HUES6 (cell line): ENCODE measurements at regions not wholly inside any gene's neighbourhood (a gene's known extent, or its start where the extent isn't known, plus 50 kb on each side); places are given as distances from the start of the nearest gene placed in this dataset.
"Not testable (repeated sequence)": the region's sequence is repeated elsewhere in the genome, so short reads cannot be mapped to it uniquely, and the experiment has no call there.

ENCODE experiments used
- H3K27ac ChIP-seq: 2 replicates; pipeline ENCODE4 v1.7.0; 2013; ENCODE audit warnings: low read depth, mild to moderate bottlenecking, low read length, inconsistent platforms
- H3K27me3 ChIP-seq: 2 replicates; pipeline ENCODE4 v1.6.1; 2013; ENCODE audit warnings: low read length; ENCODE audit not compliant: control insufficient read depth, insufficient read depth
- H3K36me3 ChIP-seq: 2 replicates; pipeline ENCODE4 v1.6.1; 2013; ENCODE audit warnings: low read length; ENCODE audit not compliant: control insufficient read depth, insufficient read depth
- H3K4me1 ChIP-seq: 2 replicates; pipeline ENCODE4 v1.6.1; 2013; ENCODE audit warnings: low read length; ENCODE audit not compliant: control insufficient read depth, insufficient read depth
- H3K4me3 ChIP-seq: 2 replicates; pipeline ENCODE4 v1.5.1; 2013; ENCODE audit warnings: low read depth, low read length
- H3K9ac ChIP-seq: one replicate; pipeline ENCODE4 v1.6.1; 2013; ENCODE audit warnings: mild to moderate bottlenecking, low read length
- H3K9me3 ChIP-seq: 2 replicates; pipeline ENCODE4 v1.6.1; 2013; ENCODE audit warnings: low read depth, low read length; ENCODE audit not compliant: control insufficient read depth, insufficient read depth

GRCh38 chr10:55631071-55631654 is 729.9 kb downstream of the ZWINT start:
- H3K27ac ChIP-seq = no peak overlapping the region
- peaks cover 8% of the 10 kb centered on the region for H3K4me1 ChIP-seq
- H3K4me3 ChIP-seq = peak overlapping the region; percentile 87
- H3K36me3 ChIP-seq = no peaks in the 10 kb centered on the region
- H3K9me3 ChIP-seq = no peaks in the 10 kb centered on the region
- peak overlapping the region; percentile 48 for H3K9ac ChIP-seq
- H3K27me3 ChIP-seq = no peaks in the 10 kb centered on the region; the same call in 1 of the 2 replicates

- Histone ChIP-seq H3K36me3 (no peaks in the 10 kb centered on the region), H3K9ac (peak overlapping the region; percentile 48), H3K27me3 (peaks cover 4% of the 10 kb centered on the region; the same call in 1 of the 2 replicates), H3K9me3 (no peaks in the 10 kb centered on the region), H3K4me3 (peak overlapping the region; percentile 87), H3K4me1 (peaks cover 8% of the 10 kb centered on the region), H3K27ac (no peak overlapping the region)
These were observed 730.5 kb downstream of the ZWINT start for GRCh38 chr10:55630491-55631056.

GRCh38 chr10:55629793-55630490 is 731.1 kb downstream of the ZWINT start:
- Histone ChIP-seq H3K27ac (no peak overlapping the region), H3K4me3 (peak overlapping the region; percentile 87), H3K27me3 (peaks cover 7% of the 10 kb centered on the region; the same call in 1 of the 2 replicates), H3K9me3 (no peaks in the 10 kb centered on the region), H3K9ac (no peak overlapping the region), H3K36me3 (no peaks in the 10 kb centered on the region), H3K4me1 (peaks cover 8% of the 10 kb centered on the region)

GRCh38 chr10:55628260-55628701 is 732.8 kb downstream of the ZWINT start:
- peaks cover 7% of the 10 kb centered on the region; the same call in 1 of the 2 replicates for H3K27me3 ChIP-seq
- H3K9ac ChIP-seq = peak overlapping the region; percentile 31
- H3K36me3 ChIP-seq = no peaks in the 10 kb centered on the region

GRCh38 chr10:55627501-55628051 is 733.5 kb downstream of the ZWINT start:
- Histone ChIP-seq H3K4me3 (peak overlapping the region; percentile 66), H3K9ac (peak overlapping the region; percentile 31), H3K27me3 (peaks cover 7% of the 10 kb centered on the region; the same call in 1 of the 2 replicates), H3K27ac (no peak overlapping the region), H3K9me3 (no peaks in the 10 kb centered on the region), H3K36me3 (no peaks in the 10 kb centered on the region), H3K4me1 (peaks cover 8% of the 10 kb centered on the region)

More at GRCh38 chr10:55628260-55628701, 732.8 kb downstream of the ZWINT start:
- H3K9me3 ChIP-seq = no peaks in the 10 kb centered on the region
- H3K4me1 ChIP-seq = peaks cover 8% of the 10 kb centered on the region
- H3K27ac ChIP-seq = no peak overlapping the region
- peak overlapping the region; percentile 66 for H3K4me3 ChIP-seq

GRCh38 chr10:55601690-55602478 is 759.2 kb downstream of the ZWINT start:
- H3K9me3 ChIP-seq, H3K36me3 ChIP-seq, H3K4me1 ChIP-seq, H3K27ac ChIP-seq, H3K27me3 ChIP-seq: not testable (repeated sequence)
- Histone ChIP-seq H3K4me3 (peak overlapping the region; percentile 79), H3K9ac (peak overlapping the region; percentile 52)

GRCh38 chr10:55551603-55552002 is 750.6 kb upstream of the PCDH15 start:
- Histone ChIP-seq H3K9me3 (no peaks in the 10 kb centered on the region), H3K9ac (no peak overlapping the region), H3K36me3 (no peaks in the 10 kb centered on the region), H3K4me3 (no peak overlapping the region), H3K27ac (no peak overlapping the region), H3K4me1 (no peaks in the 10 kb centered on the region), H3K27me3 (no peaks in the 10 kb centered on the region)

GRCh38 chr10:55550236-55550635 is 749.2 kb upstream of the PCDH15 start:
- Histone ChIP-seq H3K4me1 (no peaks in the 10 kb centered on the region), H3K4me3 (no peak overlapping the region), H3K36me3 (no peaks in the 10 kb centered on the region), H3K9ac (no peak overlapping the region), H3K27ac (no peak overlapping the region), H3K9me3 (no peaks in the 10 kb centered on the region), H3K27me3 (no peaks in the 10 kb centered on the region)

- H3K27me3 ChIP-seq, H3K9ac ChIP-seq, H3K9me3 ChIP-seq, H3K4me1 ChIP-seq, H3K36me3 ChIP-seq, H3K4me3 ChIP-seq, H3K27ac ChIP-seq: not testable (repeated sequence)
These were observed 736.5 kb upstream of the PCDH15 start for GRCh38 chr10:55537497-55537896.

- Histone ChIP-seq H3K4me3 (no peak overlapping the region), H3K27me3 (no peaks in the 10 kb centered on the region), H3K27ac (no peak overlapping the region; the same call in 1 of the 2 replicates), H3K9me3 (no peaks in the 10 kb centered on the region), H3K36me3 (no peaks in the 10 kb centered on the region), H3K4me1 (peaks cover 6% of the 10 kb centered on the region; the same call in 1 of the 2 replicates), H3K9ac (no peak overlapping the region)
These were observed 718.2 kb upstream of the PCDH15 start for GRCh38 chr10:55519264-55519663.
